GM21390 (cell line): ENCODE measurements at regions not wholly inside any gene's neighbourhood (a gene's known extent, or its start where the extent isn't known, plus 50 kb on each side); places are given as distances from the start of the nearest gene placed in this dataset.

Source experiments
- ATAC-seq: cut with Tn5 transposase; IDR thresholded peaks from one replicate; pipeline ENCODE4 v1.9.1; 2021; ENCODE audit not compliant: unreplicated experiment

DNA sequence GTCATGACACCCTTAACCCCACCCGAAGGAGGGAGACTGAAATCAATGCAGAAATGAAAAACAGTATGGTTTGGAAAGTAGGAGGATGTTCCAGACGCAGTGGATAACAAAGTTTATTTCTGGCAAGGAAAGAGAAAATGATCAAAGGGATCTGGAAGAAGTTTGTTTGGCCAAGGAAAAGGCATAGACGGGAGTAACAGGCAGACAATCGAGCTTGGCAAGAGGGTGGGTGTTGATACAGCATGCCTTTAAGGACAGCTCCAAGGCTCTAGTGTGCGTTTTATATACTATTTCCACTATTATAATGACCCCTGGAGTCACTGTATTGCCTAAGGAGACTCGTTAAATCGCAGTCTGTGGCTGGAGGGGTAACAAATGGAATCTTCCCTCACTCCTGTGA, 303.7 kb upstream of the RUNX1 start:
- ATAC-seq = no peak

DNA sequence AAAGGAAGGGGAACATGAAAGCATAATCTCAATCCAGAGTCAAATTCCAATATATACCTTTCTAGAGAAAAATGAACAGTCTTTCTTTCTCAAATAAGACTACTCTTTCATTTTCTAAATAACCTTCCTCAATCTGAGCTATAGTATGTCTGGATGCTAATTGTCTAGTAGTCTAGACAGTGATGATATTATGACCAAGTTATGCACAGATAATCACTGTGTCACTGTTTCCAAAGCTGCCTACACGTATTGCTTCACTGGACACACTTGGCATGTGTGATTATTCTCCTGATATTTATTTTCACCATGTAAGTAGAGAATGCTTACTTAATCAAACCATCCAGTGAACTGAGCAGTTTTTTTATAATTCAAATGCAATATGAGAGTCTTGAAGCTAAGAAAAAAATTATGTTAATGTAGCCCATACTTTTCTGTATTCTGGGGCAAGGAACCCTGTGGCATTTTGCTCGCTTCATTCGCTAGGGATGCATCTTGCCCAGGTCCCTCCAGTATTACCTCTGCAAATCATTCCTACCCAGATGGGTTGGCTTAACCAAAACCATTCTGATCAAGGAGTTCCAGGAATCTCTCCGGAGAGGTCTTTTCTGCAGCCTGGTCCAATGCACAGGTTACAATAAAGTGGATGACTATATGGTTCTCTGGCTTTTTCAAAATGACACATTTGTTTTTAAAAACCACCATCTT, 303.1 kb upstream of the RUNX1 start:
- ATAC-seq = no peak

DNA sequence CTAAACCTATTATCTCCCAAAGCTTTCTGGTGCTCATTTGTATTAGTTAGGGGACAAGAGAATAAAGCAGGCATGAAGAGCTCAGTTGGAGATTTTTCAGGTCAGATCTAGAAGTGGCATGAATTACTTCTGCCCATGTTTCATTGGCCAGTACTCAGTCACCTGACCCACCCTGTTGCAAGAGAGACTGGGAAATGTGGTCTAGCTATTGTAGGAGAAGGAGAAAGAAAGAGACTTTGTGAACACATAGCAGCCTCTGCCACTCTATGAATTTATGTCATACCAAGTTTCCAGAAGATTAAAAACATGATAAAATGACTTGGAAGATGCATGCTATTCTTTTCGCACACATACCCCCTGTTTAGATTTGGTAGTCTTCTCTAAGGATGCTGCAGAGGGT, 302.3 kb upstream of the RUNX1 start:
- no peak for ATAC-seq

DNA sequence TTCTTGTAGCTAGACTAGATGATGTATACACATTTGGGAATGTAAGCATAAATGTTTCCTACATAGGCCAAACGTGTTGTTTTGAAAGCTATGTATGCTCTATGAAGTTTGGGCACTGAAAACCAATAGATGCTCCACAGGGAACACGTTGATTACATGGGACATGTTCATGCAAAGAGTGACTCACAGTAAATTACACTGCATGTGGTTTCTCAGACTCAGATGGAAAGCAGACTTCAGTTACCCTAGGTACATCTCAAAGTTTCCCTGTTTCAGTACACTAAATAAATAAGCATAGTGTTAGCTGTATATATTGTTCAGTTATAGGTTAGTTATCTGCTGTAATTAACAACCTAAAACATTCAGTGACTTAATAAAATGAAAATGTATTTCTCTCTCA, 301.9 kb upstream of the RUNX1 start:
- no peak for ATAC-seq

DNA sequence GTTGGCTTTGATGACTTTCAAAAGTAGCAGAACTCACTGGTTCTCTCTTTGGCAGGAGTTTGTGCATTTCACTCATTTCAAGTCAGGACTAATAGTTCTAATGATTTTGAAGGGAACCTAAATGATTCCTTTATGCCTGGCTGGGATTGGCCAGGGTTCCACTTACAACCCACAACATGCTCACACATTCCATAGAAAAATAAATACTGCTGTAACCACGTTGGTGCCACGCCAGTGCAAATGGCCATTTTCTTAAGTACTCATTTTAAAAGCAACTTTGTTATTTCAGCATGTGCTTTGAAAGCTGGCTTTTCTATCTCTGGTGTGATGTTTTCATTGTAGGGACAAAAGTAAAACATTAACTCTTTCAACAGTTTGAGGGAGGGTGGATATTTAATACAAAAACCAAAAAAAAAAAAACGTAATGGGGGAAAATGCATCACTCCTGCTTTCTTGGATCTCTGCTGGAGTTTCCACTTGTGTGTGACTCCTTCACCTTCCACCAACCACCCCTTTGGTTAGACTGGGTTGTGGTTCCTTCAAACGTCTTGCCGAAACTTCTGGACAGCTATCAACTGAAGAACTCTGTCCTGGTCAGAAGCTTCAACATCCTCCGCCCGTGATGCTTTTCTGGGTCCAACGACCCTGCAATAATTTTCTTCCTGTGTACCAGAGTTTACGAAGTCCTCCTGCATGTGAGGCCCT, 300.4 kb upstream of the RUNX1 start:
- no peak for ATAC-seq

DNA sequence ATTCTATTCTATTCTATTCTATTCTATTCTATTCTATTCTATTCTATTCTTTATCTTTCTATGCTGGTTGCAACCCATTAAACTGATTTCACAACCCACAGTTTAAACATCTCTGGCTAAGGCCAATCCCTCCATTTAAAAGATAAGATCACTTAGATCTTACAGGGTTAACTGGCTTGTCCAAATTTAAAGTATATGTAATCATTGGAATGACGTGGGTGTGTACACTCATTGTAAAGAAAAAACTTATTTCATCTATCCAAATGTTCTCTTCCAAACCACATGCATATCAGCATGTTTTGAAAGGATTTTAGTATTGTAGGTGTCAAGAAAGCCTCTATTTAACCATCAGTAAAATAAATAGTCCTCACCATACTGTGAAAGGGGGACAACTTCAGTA, 299.6 kb upstream of the RUNX1 start:
- ATAC-seq = no peak

DNA sequence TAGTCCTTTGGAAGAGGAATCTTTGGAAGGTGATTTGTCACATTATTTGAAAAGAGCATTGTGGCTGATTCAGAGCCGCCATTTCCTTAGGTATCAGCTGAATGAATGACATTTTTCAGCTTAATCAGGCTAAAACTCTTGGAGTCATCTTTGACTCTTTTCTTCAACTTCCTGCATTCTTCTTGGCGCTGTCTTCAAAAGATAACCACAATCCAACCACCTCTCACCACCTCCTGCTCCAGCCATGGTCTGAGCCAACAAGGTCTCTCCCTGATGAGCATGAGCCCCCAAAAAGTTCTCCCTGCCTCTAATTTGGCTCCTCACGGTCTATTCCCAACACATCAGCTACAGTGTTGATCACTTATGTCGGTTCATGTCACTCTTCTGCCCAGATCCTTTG, 297.6 kb upstream of the RUNX1 start:
- no peak for ATAC-seq

DNA sequence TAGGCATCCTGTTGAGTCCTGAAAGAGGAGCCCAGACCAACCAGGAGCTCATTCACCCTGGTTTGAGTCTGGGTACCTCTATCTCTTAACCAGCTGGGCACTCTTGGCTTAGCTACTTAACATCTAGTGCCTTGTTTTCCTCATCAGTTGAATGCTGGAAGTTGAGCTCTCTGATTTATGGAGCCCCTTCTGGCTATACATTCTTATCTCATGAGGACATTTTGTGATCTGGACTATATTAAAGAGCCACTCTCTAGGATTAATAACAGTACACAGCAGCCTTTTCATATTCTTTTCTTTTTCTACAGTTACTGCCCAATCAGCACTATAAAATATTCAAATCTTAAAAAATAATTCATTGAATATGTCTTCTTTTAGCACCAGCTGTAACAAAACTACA, 296.9 kb upstream of the RUNX1 start:
- no peak for ATAC-seq

DNA sequence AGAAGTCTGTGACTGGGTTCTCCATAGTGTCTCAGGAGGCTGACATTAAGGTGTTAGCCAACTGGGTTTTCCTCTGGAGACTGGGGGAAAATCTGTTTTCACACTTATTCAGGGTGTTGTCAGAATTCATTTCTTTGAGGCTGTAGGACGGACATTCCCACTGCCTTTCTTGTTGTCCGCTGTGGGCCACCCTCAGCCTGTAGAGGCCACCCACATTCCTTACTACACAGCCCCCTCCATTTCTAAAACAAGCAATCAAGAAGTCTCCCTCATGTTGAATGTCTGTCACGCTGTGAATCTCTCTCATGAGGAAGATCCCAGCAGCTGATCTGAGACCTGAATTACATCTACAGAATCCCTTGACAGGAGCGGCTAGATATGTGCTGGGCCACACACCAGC, 295.5 kb upstream of the RUNX1 start:
- no peak for ATAC-seq

DNA sequence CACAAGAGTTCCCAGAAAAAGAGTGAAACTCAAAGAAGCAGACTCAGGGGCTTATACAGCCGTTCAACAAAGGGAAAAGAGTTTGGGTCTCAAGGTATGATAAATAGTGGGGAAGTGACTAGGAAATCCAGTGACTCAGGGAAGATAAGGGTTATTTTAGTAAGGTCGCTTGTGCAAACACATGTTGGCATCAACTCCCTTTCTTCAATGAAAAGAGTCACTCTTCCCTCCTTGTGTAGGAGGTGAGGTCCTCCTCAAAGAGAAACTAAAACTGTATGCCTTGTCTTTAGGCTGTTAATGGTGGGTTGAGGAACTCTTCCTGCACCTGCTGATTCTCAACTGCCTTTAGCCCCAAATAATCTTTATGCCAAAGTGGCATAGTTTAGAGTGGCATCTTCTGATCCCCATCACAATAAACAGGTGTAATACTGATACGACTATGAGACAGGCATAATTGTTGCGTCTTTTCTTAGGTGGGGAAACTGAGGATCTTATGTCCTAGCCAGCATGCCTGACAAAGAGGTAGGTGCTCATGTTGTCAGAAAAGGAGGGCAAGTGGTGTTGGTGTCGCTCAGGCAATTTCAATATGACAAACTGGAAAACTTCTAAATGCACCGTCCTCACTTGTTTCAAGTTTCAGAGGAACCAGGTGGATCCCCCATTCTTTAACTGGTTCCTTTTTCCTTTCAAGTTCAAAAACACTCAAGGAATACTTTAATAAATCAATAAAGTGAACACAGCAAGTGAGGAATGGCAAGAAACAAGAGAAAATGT, 294.1 kb upstream of the RUNX1 start:
- no peak for ATAC-seq

DNA sequence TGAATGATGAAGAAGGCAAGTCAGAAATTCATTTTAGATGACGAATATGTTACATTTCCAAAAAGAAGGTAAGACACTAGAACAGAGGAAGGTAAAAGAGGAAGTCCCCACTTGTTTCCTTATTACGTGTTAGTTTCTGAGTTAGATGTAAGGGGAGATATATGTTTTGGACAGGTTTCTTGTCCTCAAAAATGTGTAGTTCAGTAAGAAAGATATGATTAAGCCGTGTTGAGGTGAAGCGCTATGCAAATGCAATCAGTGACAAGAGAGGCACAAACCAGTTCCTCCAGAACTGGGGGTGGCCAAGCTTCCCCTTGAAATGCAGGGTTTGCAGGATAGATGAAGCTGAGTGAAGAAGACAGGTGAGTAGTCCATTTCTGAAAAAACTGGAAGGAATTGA, 293.3 kb upstream of the RUNX1 start:
- ATAC-seq = no peak

DNA sequence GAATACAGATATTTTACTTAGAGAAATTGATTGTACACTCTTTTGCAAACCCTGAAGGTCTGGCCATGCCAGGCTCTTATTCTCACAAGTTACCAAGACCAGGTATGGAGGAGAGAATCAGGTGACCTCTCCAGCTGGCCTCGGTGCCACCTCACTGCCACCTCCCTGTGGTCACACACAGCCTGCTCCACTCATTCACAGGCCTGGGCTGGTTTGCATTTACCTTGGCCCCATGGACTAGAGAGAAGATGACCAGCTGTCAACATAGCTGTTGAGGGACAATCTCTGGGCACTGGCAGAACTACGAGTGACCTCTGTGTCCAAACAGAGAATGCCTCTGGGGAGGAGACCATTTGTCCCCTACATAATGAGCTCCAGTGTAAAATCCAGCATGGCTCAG, 291.2 kb upstream of the RUNX1 start:
- no peak for ATAC-seq

DNA sequence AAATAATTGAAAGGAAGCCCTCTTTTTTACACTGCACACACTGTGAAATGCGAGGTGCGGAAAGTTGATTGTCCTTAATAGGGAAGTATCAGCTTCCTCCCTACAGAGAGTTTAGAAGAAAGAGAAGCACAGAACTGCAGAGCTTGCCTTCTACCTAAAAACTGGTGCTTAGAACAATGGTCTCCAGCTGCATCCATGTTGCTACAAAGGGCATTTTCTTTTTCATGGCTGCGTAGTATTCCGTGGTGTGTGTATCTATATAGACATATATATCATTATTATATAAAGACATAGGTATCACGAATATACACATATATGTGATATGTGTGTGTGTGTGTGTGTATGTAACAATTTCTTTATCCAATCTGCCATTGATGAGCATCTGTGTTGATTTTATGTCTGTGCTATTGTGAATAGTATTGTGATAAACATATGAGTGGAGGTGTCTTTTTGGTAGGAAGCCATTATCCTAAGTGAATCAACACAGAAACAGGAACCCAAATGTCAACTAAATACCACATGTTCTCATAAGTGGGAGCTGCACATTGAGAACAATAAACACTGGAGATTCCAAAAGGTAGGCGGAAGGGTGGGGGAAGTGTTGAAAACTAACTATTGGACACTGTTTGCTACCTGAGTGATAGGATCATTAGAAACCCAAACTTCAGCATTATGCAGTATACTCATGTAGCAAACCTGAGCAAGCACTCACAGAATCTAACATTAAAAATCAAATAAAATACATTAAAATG, 290.0 kb upstream of the RUNX1 start:
- ATAC-seq = no peak

DNA sequence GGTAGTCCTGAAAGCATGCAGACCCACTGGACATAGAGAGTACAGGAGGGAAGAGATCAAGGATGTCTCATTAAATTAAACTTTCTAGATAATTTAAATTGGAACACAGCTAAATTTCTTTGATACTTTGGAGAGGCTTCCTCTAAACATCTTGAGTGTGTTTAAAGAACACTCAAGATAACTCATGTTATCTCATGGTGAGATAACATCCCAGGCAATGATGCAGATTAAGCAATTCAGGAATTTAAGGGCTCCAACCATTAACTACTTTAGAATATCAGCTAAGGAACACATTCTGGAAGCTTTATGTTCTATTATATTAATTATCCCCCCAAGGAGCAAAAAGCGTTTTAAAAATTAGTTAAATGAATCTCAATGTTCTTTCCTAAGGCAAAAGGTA, 289.2 kb upstream of the RUNX1 start:
- ATAC-seq = no peak

DNA sequence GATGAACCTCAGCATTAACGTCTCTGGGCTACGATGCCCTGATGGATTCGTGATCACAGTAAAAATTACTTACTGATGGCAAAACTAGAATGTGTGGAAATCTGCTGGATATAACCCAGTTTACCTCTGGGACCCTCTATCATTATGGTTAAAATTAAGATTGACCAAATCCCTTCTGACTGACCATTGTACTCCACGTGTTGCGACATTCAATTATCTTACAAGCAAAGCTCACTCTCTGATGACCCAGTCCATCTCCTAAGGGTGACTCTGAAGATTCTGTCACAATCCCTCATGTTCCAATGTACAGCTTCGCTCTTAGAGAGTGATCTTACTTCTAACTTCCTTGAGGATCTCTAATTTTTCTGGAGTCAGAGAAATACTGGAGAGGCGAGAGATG, 288.5 kb upstream of the RUNX1 start:
- no peak for ATAC-seq

DNA sequence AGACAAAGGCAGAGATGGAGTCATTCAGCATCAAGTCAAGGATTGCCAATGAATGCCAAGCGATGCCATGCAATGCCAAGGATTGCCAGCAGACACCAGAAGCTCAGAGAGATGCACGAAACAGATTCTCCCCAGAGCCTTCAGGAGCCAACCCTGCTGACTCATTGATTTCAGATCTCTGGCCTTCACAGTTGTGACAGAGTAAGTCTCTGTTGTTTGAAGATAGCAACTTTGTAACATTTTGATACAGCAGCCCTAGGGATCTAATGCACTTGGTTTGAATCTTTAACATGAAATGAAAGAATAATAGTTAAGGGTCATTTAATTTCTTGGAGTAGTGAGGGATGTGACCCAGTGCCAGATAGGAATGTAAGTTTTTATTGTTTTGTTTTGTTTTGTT, 287.4 kb upstream of the RUNX1 start:
- no peak for ATAC-seq

DNA sequence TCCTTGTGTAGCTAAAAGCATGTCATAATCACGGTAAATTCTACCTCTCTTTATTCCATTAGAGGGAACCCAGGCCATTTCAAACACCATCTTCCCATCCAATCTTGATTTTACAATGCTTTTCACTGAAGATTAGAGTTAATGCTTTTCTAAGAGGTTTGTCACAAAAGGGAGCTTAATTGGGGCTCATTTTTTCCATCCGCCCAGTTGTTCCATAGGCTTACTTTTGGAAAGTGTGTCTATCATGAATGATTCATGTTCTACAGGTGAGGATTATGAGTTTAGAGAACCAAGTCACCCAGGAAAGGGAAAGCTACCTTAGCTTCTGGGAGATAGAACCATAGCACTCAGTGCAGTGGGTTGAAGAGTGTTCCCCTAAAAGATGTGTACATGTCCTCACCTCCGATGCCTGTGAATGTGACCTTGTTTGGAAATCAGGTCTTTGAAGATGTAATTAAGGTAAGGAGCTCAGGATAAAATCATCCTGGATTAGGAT, 286.9 kb upstream of the RUNX1 start:
- no peak for ATAC-seq

DNA sequence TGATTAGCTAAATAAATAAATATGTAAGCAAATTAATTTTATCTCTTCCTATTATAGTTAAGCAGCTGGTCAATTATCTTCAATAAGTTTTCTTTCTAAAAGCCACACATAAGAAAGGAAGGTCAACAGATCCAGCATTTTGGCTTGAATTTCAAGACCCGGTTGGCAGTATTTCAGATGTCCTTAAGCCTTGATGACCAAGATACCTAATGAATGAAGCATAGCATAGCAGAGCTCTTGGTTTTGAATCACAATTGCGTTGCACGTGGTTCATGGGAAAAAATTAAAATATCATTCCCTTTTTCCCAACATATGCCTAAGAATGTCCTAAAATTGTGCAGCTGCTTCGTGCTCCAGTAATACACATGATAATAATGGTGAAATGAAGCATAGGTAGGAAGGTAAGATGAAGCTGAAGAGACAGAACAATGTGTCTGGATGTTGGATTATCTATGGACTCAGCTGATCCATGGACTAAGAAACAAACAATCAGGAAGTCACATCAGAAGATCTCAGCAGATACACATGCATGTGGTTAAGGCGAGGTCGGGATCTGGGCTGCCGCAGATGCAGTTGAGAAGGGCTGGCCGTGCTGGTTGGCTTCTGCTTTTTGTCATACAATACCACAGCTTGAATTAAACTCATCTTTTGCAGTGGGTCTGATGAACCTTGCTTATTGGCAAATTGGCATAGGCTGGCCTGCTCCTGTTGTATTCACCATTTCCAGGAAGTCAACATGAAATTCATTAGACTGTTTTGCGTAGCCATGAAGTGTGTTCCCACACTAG, 284.9 kb upstream of the RUNX1 start:
- no peak for ATAC-seq

DNA sequence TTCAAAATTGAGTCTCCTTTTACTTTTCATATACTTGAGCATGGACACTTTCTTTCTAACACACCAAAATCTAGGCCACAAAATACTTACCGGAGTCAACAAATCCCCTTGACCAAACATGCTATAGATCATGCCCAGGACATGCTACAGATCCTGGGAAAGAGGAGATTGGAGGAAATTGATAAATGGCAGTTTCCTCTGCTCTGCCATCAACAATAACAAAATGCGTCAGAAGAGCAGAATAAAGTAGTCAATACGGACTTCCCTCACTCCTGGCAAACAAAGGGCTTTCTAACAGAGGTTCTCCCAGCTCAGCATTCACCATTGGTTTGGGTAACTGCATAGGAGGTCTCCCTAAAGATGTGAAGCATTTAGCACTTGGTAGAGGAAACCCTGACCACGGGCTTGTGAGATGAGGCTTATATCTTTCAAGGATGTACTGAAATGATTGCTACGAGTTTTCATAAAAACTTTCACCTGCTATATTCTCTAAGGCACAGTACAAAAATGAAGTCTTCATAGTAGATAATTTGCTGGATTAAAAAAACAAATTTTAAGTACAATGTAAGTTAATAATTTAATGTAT, 283.8 kb upstream of the RUNX1 start:
- ATAC-seq = no peak
